ENCODE measurements at regions not wholly inside any gene's neighbourhood (a gene's known extent, or its start where the extent isn't known, plus 50 kb on each side); places are given as distances from the start of the nearest gene placed in this dataset.

DNA sequence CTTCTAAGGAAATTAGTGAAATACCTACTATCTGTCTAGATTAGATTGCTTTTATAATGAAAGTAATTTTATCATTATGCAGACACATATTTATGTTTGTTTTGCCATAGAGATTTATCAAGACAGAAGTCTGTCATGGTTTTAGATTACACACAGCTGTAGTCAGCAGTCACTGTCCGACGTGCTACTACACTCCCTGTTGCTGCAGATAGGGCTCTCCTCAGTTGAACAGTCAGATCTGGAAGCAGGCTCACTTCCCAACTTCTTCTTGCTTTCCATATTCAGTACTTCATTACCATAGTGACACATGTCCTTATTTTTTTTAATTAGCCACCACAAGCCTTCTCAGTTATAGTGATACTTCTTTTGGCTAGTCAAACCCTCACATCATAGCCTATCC, 329.9 kb upstream of the ITGA1 start:
- TF ChIP-seq, protein P1, sequence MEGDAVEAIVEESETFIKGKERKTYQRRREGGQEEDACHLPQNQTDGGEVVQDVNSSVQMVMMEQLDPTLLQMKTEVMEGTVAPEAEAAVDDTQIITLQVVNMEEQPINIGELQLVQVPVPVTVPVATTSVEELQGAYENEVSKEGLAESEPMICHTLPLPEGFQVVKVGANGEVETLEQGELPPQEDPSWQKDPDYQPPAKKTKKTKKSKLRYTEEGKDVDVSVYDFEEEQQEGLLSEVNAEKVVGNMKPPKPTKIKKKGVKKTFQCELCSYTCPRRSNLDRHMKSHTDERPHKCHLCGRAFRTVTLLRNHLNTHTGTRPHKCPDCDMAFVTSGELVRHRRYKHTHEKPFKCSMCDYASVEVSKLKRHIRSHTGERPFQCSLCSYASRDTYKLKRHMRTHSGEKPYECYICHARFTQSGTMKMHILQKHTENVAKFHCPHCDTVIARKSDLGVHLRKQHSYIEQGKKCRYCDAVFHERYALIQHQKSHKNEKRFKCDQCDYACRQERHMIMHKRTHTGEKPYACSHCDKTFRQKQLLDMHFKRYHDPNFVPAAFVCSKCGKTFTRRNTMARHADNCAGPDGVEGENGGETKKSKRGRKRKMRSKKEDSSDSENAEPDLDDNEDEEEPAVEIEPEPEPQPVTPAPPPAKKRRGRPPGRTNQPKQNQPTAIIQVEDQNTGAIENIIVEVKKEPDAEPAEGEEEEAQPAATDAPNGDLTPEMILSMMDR (IDR thresholded peaks at IDR 0.05; ENCODE audit: insufficient read depth, low read depth, low read length), result no peak
- H3K4me3 ChIP-seq (ENCODE audit: low read depth, low read length), result no peak overlapping the region
- DNase-seq (ENCODE audit: low read depth), result no peak

DNA sequence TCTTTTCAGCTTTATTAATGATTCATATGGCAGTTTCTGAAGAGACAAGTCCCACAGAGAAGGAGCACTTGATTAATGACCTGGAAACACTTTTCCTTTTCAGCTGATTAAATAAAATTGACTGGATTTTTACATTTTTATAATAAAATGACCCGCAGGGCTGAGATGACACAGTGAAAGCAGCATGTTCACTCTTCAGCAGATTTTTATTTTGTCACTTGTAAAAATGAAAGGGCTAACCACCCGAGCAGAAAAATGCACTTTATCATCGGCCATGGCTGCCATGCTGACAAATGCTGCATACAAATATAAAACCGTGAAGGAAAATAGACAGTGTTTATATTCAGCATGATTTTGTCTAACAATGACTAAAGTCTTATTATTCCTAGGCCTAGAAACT, 321.6 kb upstream of the ITGA1 start:
- TF ChIP-seq, protein P1 (IDR thresholded peaks at IDR 0.05; ENCODE audit: insufficient read depth, low read depth, low read length), result no peak
- DNase-seq (ENCODE audit: low read depth), result no peak

DNA sequence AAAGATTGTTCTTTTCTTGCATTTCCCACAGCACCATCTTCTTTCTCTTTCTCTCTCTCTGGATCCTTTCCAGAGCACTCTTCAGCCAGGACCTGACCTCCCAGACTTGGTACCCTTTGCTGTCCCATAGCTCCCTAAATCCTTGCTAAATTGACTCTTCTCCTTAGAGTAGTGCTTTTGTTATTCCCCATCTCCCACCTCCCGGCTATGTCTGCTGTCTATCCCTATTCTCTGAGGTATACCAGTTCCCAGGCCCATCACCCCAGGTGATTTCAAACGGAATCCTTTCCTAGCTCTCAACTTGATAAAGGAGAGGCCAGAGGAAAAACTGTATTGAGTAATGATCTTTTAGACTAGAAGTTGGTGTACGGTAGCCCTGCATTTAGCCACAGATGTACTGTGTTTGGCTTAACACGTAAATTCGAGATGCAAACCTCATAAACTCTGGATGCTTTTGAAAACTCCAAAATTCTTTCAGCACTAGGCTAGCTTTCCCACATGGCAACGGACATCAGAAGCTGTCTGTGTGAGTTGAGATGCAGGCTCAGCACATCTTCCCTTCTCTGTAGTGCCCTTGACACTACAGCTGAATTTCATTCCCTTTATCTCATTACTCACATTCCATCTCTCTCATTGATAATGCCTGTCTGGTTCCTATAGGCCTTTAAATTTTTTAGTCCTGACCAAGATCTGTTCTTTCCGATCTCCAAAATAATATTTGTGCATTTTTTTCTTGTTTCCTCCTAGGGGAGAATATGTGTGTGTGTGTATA, 320.8 kb upstream of the ITGA1 start:
- TF ChIP-seq, protein P1 (IDR thresholded peaks at IDR 0.05; ENCODE audit: insufficient read depth, low read depth, low read length), result no peak
- DNase-seq (ENCODE audit: low read depth), result no peak
- H3K4me3 ChIP-seq (ENCODE audit: low read depth, low read length), result no peak overlapping the region

More for the DNA sequence above, 321.6 kb upstream of the ITGA1 start:
- no peak overlapping the region for H3K4me3 ChIP-seq (ENCODE audit: low read depth, low read length)

DNA sequence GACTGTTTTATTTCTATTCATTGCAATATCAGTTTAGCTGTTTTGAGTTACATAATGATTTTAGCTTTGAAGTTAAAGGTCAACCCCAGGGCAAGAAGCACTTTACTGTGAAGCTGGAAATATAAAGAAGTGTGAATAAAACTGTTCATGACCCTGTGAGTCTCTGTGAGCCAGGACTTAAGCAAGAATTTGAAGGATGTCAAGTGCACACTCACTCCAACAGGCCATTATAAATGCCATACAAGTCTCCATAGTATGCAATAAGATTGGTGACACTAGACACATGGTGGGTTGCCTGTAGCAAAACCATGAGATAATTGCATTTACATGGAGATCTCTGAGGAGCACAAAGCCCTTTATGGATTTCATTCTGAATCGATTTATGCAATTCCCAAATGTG, 318.7 kb upstream of the ITGA1 start:
- no peak for DNase-seq (ENCODE audit: low read depth)

DNA sequence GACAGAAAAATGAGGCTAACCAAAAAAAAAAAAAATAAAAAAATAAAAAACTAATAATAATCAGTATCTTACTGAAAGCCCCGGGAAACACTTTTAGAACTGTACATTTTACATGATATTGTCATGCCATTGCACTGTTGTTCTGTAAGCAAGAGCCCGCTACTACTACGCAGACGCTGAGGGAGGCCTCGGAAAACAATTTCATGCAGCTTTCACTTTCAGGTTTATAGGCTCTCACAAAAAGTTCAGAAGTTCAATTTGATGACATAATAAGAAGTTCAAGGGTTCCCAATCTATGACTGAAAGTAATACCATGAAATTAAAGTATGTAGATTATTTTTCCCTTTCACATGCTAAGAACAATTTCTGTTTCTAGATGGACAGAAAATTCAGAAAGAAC, 318.3 kb upstream of the ITGA1 start:
- no peak for DNase-seq (ENCODE audit: low read depth)
- H3K4me3 ChIP-seq (ENCODE audit: low read depth, low read length), result no peak overlapping the region

More for the DNA sequence above, 318.7 kb upstream of the ITGA1 start:
- TF ChIP-seq, protein P1 (IDR thresholded peaks at IDR 0.05; ENCODE audit: insufficient read depth, low read depth, low read length), result no peak
- H3K4me3 ChIP-seq (ENCODE audit: low read depth, low read length), result no peak overlapping the region

DNA sequence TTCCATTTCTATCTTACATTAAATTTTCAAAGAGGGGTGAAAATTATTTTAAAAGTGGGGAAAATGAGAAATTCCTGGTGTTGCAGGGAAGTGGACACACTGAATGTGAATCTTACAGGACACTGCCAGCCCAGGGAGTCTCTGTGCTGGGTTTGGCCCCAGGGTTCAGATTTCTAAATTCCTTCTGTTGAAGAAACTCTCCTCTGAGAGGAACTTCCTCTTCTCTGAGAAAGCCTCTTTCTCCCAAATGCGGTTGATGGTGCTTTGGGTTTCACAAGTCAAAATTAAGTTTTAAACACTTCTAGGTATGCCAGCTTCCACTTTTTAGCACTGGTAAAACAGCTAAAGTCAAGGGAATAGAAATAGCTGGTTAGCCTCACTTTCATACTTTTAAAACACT, 317.9 kb upstream of the ITGA1 start:
- no peak for DNase-seq (ENCODE audit: low read depth)
- no peak overlapping the region for H3K4me3 ChIP-seq (ENCODE audit: low read depth, low read length)
- TF ChIP-seq, protein P1 (IDR thresholded peaks at IDR 0.05; ENCODE audit: insufficient read depth, low read depth, low read length), result no peak

More for the DNA sequence above, 318.3 kb upstream of the ITGA1 start:
- TF ChIP-seq, protein P1 (IDR thresholded peaks at IDR 0.05; ENCODE audit: insufficient read depth, low read depth, low read length), result no peak

DNA sequence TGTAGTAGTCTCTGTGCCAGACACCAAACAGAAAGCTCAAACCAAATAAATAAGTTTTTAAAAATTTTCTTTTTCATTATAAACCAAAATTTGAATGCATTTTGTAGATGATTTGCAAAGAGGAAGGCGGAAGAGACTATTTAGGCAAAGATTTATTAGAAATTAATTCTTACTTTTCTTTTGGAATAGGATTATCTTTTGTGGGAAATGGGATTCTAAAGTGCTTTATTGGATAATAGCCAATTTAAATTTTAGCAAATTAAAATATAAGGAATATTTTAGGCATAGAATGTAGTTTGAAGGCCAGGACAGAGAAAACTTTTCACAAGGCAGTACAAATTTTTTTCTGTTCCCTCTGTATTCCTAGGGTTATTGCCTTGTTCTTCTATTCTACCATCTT, 311.4 kb upstream of the ITGA1 start:
- TF ChIP-seq, protein P1 (IDR thresholded peaks at IDR 0.05; ENCODE audit: insufficient read depth, low read depth, low read length), result no peak
- DNase-seq (ENCODE audit: low read depth), result no peak
- H3K4me3 ChIP-seq (ENCODE audit: low read depth, low read length), result no peak overlapping the region
